Panc1 (cell line): ENCODE measurements at regions not wholly inside any gene's neighbourhood (a gene's known extent, or its start where the extent isn't known, plus 50 kb on each side); places are given as distances from the start of the nearest gene placed in this dataset.
A peak's percentile ranks its signal among the peaks of the same experiment; 100 is the strongest.
"Not testable (repeated sequence)": the region's sequence is repeated elsewhere in the genome, so short reads cannot be mapped to it uniquely, and the experiment has no call there.

Experiments used
- ATAC-seq: fragments of 200-7000 bp; cut with Tn5 transposase; 2 replicates; pipeline ENCODE4 v1.9.1; 2020; ENCODE audit warnings: mild to moderate bottlenecking, moderate library complexity
- BruUV-seq: library from RNA; stranded (reverse); fragments of 400-500 nt; replicated peaks from 2 replicates; lab custom pipeline; 2021; lab: Mats Ljungman, UMichigan
- CTCF ChIA-PET: fragments of 300-600 bp; sonication (Branson Sonifier 250); formaldehyde crosslinking; loops from one replicate; lab custom pipeline; 2022; ENCODE audit warnings: antibody characterized with exemption; lab: Charles Lee
- POLR2A ChIA-PET: fragments of 300-600 bp; sonication (Branson Sonifier 250); formaldehyde crosslinking; loops from one replicate; lab custom pipeline; 2022; ENCODE audit warnings: antibody characterized with exemption; lab: Charles Lee
- DNase-seq: peaks from one replicate; pipeline ENCODE4 v3.0.0-alpha.2; 2010; ENCODE audit warnings: low read depth, low spot score
- H3K27ac ChIP-seq: 2 replicates; pipeline ENCODE4 v1.5.1; 2011; ENCODE audit warnings: mild to moderate bottlenecking, low read length, inconsistent platforms
- H3K27me3 ChIP-seq: fragments of 200-500 bp; sonication (Bioruptor generic); 2 replicates; pipeline ENCODE4 v1.6.0; 2014; ENCODE audit warnings: low read length, inconsistent platforms; ENCODE audit not compliant: control insufficient read depth, insufficient read depth
- H3K36me3 ChIP-seq: fragments of 200-500 bp; sonication (Bioruptor generic); 2 replicates; pipeline ENCODE4 v1.5.1; 2014; ENCODE audit warnings: inconsistent platforms, mild to moderate bottlenecking, low read length, moderate library complexity; ENCODE audit not compliant: control insufficient read depth, insufficient read depth
- H3K4me1 ChIP-seq: 2 replicates; pipeline ENCODE4 v1.5.1; 2011; ENCODE audit warnings: inconsistent platforms, mild to moderate bottlenecking, low read length, moderate library complexity; ENCODE audit not compliant: control insufficient read depth, insufficient read depth
- H3K4me3 ChIP-seq, 2 experiments: 2 replicates each; pipeline ENCODE4 v1.5.1; 2011 to 2012; ENCODE audit warnings: low read depth in 2 of 2, low read length in 2 of 2, mild to moderate bottlenecking in 2 of 2, inconsistent platforms in 1 of 2, moderate library complexity in 1 of 2
- H3K9me3 ChIP-seq: fragments of 200-500 bp; sonication (Bioruptor generic); 2 replicates; pipeline ENCODE4 v1.5.1; 2014; ENCODE audit warnings: low read depth, mild to moderate bottlenecking, inconsistent platforms, low read length, moderate library complexity; ENCODE audit not compliant: control insufficient read depth, insufficient read depth
- POLR2AphosphoS5 ChIP-seq: IDR thresholded peaks from 2 replicates; pipeline ENCODE4 v1.6.1; 2012; ENCODE audit warnings: mild to moderate bottlenecking, low read depth, low read length, moderate library complexity
- REST ChIP-seq, 2 experiments: IDR thresholded peaks; 2 replicates each; pipeline ENCODE4 v1.6.1; 2011 to 2012; ENCODE audit warnings: low read depth in 2 of 2, control low read depth in 1 of 2, low read length in 1 of 2, mild to moderate bottlenecking in 1 of 2, moderate library complexity in 1 of 2; ENCODE audit not compliant: insufficient read depth in 1 of 2
- SIN3A ChIP-seq: IDR thresholded peaks from 2 replicates; pipeline ENCODE4 v1.6.1; 2012; ENCODE audit warnings: low read depth, mild to moderate bottlenecking, low read length, moderate library complexity, borderline replicate concordance; ENCODE audit not compliant: insufficient read depth
- TCF7L2 ChIP-seq: IDR thresholded peaks from 2 replicates; pipeline ENCODE4 v1.6.1; 2011; ENCODE audit warnings: mild to moderate bottlenecking, low read depth, low read length, inconsistent platforms
- in situ Hi-C: cut with HindIII; loops from 2 replicates; pipeline ENCODE4 v1.10.0; 2016; ENCODE audit warnings: low sequenced_read_pairs, low pct_unique_long_range_greater_than_20kb
- intact Hi-C: fragments of 100-400 bp; cut with micrococcal nuclease; formaldehyde crosslinking; loops from one replicate; pipeline ENCODE4 v1.10.0; 2022; ENCODE audit not compliant: unreplicated experiment
- TF ChIP-seq, protein P1 (sequence below): fragments of 450-650 bp; IDR thresholded peaks from 2 replicates; pipeline ENCODE4 v1.5.1; 2017; ENCODE audit warnings: mild to moderate bottlenecking

- Histone ChIP-seq H3K4me3 (no peak overlapping the region), H3K9me3 (no peaks in the 10 kb centered on the region), H3K27me3 (no peaks in the 10 kb centered on the region; the same call in 1 of the 2 replicates), H3K27ac (no peak overlapping the region), H3K36me3 (no peaks in the 10 kb centered on the region), H3K4me1 (no peaks in the 10 kb centered on the region)
- ChIA-PET POLR2A (no interaction called here), CTCF (no interaction called here)
- no TSS peak for BruUV-seq
- intact Hi-C loops, result no loop called here
- in situ Hi-C loops, result no loop called here
- ATAC-seq (no peak), DNase-seq (no peak)
- TF ChIP-seq SIN3A, result no peak
- TF ChIP-seq POLR2AphosphoS5, result no peak
Observed at GRCh38 chr18:1090758-1091157, 186.1 kb downstream of the ADCYAP1 start.

- no peak for DNase-seq
- peak; percentile 74 to 78 for TF ChIP-seq REST (IDR thresholded peaks at IDR 0.05; ENCODE audit: insufficient read depth in 1 of 2, low read depth in 2 of 2, low read length in 1 of 2)
- TF ChIP-seq SIN3A, result no peak
- ATAC-seq, result no peak
- no TSS peak for BruUV-seq
- ChIA-PET POLR2A (interaction anchor here (0.7 kb wide), 1 partner anchor 151 kb away, joined by 4 read pairs; no protein-coding TSS in a partner anchor), CTCF (no interaction called here)
- in situ Hi-C loops (no loop called here), intact Hi-C loops (no loop called here)
- Histone ChIP-seq H3K4me1 (no peaks in the 10 kb centered on the region), H3K4me3 (no peak overlapping the region), H3K9me3 (no peaks in the 10 kb centered on the region), H3K27me3 (no peaks in the 10 kb centered on the region), H3K36me3 (no peaks in the 10 kb centered on the region), H3K27ac (no peak overlapping the region)
Observed at GRCh38 chr18:1092228-1092627, 187.6 kb downstream of the ADCYAP1 start.

DNA sequence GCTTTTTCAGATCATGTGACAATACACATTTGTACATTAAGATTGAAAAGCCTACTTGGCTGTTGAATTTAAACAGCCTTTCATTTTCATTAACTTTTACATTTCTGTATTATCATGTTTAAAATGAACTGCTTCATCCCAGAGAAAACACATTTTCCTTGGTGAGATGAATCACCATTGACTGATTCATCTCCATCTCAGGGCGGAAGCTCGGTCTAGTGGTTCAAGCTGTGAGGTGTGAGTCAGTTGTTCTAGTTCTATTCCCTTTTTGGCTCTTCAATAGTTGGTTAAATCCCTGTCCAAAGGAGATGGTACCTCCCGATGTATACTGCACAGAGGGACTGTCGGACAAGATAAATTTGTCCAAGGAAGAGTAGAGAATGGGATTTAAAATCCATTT is 189.7 kb downstream of the ADCYAP1 start:
- DNase-seq (no peak), ATAC-seq (no peak)
- ChIA-PET POLR2A (no interaction called here), CTCF (no interaction called here)
- no peak for TF ChIP-seq REST (IDR thresholded peaks at IDR 0.05; ENCODE audit: insufficient read depth in 1 of 2, low read depth in 2 of 2, low read length in 1 of 2)
- TF ChIP-seq TCF7L2, result no peak
- TF ChIP-seq SIN3A, result no peak
- no peak for TF ChIP-seq POLR2AphosphoS5
- TF ChIP-seq, protein P1, sequence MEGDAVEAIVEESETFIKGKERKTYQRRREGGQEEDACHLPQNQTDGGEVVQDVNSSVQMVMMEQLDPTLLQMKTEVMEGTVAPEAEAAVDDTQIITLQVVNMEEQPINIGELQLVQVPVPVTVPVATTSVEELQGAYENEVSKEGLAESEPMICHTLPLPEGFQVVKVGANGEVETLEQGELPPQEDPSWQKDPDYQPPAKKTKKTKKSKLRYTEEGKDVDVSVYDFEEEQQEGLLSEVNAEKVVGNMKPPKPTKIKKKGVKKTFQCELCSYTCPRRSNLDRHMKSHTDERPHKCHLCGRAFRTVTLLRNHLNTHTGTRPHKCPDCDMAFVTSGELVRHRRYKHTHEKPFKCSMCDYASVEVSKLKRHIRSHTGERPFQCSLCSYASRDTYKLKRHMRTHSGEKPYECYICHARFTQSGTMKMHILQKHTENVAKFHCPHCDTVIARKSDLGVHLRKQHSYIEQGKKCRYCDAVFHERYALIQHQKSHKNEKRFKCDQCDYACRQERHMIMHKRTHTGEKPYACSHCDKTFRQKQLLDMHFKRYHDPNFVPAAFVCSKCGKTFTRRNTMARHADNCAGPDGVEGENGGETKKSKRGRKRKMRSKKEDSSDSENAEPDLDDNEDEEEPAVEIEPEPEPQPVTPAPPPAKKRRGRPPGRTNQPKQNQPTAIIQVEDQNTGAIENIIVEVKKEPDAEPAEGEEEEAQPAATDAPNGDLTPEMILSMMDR, result no peak
- Histone ChIP-seq H3K4me3 (no peak overlapping the region), H3K9me3 (no peaks in the 10 kb centered on the region), H3K27ac (no peak overlapping the region), H3K27me3 (no peaks in the 10 kb centered on the region), H3K36me3 (no peaks in the 10 kb centered on the region), H3K4me1 (no peaks in the 10 kb centered on the region)
- in situ Hi-C loops, result no loop called here
- intact Hi-C loops, result no loop called here
- BruUV-seq, result no TSS peak

DNA sequence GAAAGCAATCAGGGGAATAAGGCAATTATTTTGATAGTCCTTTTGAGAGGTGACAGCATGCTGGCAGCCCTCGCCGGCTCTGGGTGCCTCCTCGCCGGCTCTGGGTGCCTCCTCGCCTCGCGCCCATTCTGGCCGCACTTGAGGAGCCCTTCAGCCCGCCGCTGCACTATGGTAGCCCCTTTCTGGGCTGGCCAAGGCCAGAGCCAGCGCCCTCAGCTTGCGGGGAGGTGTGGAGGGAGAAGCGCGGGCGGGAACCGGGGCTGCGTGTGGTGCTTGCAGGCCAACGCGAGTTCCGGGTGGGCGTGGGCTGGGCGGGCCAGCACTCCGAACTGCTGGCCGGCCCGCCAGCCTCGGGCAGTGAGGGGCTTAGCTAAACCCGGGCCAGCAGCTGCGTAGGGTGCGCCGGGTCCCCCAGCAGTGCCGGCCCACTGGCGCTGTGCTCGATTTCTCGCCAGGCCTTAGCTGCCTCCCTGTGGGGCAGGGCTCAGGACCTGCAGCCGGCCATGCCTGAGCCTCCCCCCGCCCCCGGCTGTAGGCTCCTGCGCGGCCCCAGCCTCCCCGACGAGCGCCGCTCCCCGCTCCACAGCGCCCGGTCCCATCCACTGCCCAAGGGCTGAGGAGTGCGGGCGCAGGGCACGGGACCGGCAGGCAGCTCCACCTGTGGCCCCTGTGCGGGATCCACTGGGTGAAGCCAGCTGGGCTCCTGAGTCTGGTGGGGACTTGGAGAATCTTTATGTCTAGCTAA is 193.5 kb downstream of the ADCYAP1 start:
- CTCF ChIA-PET, H3K9me3 ChIP-seq, intact Hi-C loops, ATAC-seq, BruUV-seq, H3K27me3 ChIP-seq, POLR2A ChIA-PET, H3K27ac ChIP-seq, DNase-seq, H3K36me3 ChIP-seq, in situ Hi-C loops, H3K4me1 ChIP-seq, H3K4me3 ChIP-seq: not testable (repeated sequence)
